ENCODE measurements at regions not wholly inside any gene's neighbourhood (a gene's known extent, or its start where the extent isn't known, plus 50 kb on each side); places are given as distances from the start of the nearest gene placed in this dataset.

- no peak for DNase-seq (ENCODE audit: low read depth)
Measured at GRCh38 chr3:40817017-40817416, 292.3 kb downstream of the ZNF621 start.

DNA sequence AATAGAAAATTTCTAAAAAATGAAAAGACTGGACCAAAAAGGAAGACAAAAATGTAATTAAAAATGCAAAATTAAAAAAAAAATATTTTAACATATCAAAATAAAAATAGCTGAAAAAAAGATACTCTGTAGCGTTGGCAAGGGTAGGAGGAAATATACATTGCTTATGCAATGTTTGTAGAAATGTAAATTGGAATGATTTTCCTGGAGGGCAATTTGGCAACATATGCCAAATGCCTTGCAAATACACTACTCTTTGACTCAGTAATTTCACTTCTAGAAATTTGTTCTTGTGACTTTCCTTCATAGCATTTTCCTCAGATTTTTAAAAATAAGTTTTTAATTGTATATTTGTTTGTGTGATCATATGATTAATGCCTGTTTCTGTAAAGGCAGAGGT is 296.6 kb downstream of the ZNF621 start:
- DNase-seq (ENCODE audit: low read depth) = no peak

DNA sequence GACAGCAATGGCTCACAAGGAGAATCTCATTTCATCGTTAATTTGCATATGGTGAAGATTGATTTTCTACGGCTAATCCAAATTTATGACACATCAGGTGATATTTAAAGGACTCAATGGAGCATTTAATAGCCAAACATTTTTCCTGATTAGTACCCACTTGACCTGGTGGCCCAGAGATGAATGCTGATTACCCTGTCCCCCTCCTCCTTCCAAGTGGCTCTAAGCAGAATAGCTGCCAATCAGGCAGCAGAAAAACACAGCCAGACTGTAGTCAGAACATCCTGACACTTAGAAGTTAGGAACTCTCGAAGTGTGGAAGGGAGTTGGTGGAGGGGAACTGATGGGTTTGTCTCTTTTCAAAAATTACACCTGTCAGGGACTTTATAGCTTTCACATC is 302.5 kb downstream of the ZNF621 start:
- DNase-seq (ENCODE audit: low read depth) = no peak

DNA sequence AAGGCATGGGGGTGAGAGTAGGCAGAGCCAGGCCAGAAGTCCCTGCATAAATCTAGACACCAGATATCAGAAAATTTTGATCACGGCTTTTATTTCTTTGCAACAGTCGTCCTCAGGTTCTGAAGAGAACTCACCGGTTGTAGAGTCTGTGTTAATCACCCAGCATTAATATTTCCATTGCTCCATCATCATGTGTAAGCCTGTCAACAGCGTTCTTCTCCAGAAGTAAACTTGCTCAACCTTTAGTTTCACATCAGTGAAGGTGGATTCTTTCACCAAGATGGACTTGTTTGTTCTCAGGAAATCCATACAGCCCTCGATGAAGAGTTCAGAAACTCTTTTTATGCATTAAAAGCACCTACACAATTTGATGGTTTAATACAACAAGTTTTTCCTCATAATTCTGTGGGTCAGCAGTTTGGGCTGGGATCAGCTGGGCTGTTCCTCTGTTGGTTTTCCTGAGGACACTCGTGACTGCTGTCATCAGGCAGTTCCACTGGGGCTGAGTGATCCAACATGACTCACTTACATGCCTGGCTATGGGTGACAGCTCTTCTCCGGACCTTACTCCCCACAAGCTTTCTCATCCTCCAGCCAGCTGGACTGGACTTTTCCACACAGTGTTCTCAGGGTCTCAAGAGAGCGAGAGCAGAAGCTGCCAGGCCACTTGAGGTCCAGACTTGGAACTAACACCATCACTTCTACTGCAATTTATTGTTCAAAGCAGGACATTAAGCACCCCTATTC is 303.4 kb downstream of the ZNF621 start:
- DNase-seq (ENCODE audit: low read depth) = no peak

DNA sequence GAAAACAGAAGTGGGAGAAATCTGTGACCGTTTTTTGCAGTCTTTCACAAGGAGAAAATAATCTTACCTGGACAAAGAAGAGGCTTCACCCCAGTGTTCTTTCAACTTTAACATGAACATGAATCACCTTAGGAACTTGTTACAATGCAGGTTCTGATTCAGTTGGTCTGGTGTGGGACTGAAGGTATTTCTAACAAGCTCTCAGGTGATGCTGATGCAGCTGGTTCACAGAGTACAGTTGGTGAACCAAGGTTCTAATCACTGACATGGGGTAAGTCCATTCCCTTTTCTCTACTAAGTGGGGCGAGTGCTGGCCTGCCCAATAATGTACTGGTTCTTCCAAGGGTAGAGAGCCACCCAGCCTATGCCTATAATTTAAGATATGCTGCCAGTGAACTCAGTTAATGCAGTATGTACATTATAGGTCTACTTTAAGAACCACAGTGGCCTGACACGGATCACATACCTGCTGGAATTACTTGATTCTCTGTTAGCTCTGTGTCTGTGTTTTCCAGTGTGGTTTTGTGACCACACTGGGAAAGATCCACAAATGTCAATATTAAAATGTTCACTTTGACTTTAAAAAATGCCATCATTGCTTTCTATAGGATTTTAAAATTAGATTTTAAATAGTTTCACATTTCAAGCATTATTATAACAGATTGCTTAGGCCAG is 304.1 kb downstream of the ZNF621 start:
- no peak for DNase-seq (ENCODE audit: low read depth)

DNA sequence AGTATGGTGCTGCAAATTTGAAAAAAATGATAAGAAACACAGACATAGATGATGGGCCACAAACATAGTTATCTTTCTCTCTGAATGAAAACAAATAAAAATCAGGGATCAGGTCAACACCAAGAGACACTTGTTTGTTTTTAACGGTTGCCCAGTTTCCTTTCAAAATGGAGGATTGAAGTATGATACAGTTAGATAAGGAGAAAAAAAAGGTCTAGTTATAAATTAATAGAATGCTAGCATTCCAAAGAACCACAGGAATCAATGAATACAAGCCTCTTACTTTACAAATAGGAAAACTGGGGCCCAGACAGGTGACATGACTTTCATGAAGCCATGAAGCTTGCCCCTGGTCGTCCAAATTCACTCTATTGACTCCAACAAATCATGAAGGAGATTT is 305.1 kb downstream of the ZNF621 start:
- DNase-seq (ENCODE audit: low read depth) = no peak

DNA sequence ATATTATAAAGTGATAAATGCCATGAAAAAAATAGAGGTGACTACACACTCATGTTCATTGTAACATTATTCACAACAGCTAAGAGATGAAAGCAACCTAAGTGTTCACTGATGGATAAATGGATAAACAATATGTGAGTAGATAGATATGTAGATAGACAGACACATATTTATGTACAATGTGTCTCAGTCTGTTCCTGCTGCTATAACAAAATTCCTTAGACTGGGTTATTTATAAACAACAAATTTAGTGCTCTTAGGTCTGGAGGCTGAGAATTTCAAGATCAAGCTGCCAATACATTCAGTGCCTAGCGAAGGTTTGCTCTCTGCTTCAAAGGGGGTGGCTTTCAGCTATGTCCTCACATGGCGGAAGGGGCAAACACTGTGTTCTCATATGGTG is 312.5 kb downstream of the ZNF621 start:
- no peak for DNase-seq (ENCODE audit: low read depth)

GRCh38 chr3:40841131-40841530 is 316.4 kb downstream of the ZNF621 start:
- no peak for DNase-seq (ENCODE audit: low read depth)

DNA sequence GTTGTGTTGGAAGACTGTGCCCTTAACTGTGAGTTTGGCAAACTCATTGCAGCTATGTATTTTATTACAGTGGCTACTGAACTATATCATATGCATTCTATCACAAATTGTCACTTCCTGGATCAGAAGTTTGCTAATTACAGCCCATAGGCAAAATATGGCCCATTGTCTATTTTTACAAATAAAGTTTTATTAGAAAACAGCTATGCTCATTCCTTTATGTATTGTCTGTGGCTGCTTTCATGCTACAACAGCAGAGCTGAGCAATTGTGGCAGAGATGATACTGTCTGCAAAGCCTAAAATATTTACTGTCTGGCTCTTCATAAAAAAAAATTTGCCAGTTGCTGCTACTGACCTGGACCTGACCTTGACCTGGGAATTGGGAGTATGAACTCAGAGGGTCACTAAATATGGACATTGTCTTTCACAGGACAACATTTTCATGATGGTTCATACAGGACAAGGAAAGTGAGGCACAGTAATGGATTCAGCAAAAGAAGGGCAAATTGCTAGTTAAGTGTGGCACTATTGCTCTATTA is 316.9 kb downstream of the ZNF621 start:
- DNase-seq (ENCODE audit: low read depth) = no peak

GRCh38 chr3:40842714-40843113 is 318.0 kb downstream of the ZNF621 start:
- DNase-seq (ENCODE audit: low read depth) = no peak

GRCh38 chr3:40843208-40843624 is 318.5 kb downstream of the ZNF621 start:
- no peak for DNase-seq (ENCODE audit: low read depth)

DNA sequence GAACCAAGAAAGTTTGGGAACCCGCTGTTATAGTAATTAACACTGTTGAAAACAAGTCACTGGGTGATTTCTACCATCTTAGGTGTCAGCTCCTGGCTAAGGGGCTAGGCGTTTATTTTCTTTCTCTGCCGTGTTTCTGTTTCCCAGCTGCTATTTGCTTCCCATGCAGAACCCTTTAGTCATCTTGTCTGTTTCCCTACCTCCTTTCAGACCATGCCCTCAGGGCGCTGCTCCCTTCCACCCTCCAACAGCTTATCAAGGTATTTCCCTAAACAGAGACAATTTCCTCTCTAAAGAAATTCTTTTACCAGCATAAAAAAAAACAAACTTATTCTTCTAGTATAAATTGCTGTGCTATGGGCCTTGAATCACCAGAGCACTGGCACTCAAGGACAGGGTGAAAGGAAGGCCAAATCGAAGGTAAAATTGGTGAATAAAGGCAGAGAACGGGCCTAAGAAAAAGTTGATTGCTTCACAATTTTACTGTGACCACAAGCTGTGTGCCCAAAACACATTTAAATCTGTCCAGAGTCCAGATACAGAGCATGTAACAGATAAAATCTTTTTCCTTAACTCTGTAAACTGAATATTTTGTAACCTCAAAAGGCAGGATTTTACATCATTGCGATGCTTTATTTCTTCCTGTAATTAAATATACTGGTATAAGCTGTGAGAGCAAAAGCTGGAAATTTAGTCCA is 319.2 kb downstream of the ZNF621 start:
- no peak for DNase-seq (ENCODE audit: low read depth)

DNA sequence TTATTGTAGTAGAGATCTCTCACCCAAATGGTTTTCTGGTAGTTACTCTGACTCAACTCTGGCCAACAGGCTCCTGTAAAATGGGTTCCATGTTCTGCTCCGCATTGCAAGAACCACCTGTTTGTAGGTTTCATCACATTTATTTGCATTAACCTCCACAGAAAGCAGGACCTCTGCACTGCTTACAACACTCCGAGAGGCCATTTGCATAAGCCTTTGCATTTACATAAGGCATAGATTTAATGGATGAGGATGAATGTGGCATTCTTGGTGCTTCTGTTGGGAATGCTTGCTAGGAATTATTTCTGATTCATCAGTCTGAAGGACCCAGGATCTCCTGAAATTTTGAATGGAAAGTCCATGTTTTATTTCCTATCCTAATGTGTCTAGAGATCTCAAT is 320.1 kb downstream of the ZNF621 start:
- no peak for DNase-seq (ENCODE audit: low read depth)

GRCh38 chr3:40845447-40845846 is 320.7 kb downstream of the ZNF621 start:
- DNase-seq (ENCODE audit: low read depth) = no peak

- no peak for DNase-seq (ENCODE audit: low read depth)
Measured at GRCh38 chr3:40845916-40846315, 321.2 kb downstream of the ZNF621 start.

GRCh38 chr3:40846451-40846850 is 321.7 kb downstream of the ZNF621 start:
- DNase-seq (ENCODE audit: low read depth) = no peak

- peak; percentile 5 for DNase-seq (ENCODE audit: low read depth)
Measured at GRCh38 chr3:40847551-40847992, 322.8 kb downstream of the ZNF621 start.

DNA sequence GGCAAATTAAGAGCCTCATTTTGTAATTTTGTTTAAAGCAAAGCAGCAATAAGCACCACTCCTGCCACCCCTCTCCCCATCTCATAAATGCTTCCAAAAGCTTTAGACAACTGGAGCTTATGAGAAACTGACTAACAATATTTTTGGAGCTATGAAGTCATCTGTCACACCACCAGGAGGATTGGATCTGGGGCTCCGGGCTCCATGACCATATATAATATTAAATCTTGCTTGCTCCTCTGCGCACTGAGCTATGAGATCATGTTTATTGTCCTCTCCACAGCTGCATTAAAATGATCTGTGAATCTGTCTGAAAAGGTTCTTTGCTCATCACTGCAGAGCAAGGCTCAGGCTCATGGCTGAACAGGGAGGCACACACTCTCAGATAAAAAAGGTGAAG is 323.7 kb downstream of the ZNF621 start:
- no peak for DNase-seq (ENCODE audit: low read depth)

DNA sequence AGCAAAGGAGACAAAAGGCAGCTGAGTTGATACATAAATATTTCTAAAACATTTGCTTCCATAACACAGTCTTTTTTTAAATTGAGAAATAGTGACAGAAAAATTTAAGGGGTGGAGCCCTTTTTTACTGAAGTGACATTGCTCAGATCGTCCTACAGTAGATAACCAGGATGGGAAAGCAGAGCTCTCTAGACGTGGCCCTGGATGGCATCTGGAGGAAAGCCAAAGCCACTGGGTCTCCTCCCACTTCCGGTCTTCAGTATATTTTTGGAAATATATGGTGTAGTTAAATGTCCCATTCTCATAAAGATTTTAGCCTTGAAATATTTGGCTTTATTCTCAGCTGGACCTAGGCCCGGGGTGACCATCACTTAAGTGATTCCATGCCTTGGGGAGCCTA is 326.1 kb downstream of the ZNF621 start:
- no peak for DNase-seq (ENCODE audit: low read depth)

DNA sequence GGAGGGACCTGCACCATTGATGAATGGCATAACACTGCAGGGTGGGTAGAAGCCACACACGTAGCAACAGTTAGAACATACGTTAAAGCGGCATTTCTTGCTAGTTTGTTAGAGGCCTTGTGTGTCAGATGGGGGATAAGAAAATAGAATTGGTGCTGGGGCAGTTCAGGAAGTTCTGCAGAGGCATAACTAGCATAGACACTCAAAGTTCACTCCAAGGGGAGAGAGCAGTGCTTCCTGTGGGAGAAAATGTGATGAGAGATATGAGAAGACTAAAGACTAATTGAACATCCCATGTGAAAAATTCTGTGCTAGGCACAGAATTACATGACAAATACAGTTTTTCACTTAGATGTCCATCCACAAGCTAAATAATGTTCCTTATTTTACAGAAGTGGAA is 327.1 kb downstream of the ZNF621 start:
- no peak for DNase-seq (ENCODE audit: low read depth)

GRCh38 chr3:40852712-40853111 is 328.0 kb downstream of the ZNF621 start:
- DNase-seq (ENCODE audit: low read depth) = no peak

DNA sequence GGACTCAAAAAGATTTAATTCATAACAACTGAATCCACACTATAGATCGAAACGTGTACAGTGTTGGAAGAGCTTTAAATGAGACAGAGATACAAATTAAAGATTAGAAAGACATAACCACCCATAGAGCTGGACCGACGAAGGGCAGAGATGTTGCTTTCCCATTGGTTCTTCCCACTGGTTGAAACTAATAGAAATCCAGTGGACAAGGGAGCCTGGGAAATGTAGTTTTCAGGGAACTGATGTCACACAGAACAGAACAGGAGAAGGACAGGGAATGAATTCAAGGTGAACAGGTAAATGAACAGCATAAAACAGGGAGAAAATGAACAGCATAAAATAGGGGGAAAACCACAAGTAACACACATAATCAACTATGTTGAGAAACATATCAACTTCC is 328.7 kb downstream of the ZNF621 start:
- DNase-seq (ENCODE audit: low read depth) = no peak

- DNase-seq (ENCODE audit: low read depth) = no peak
Measured at GRCh38 chr3:40855871-40856270, 331.1 kb downstream of the ZNF621 start.

All from HS-27A (cell line).